CD14-positive monocyte (primary cell): ENCODE measurements at regions not wholly inside any gene's neighbourhood (a gene's known extent, or its start where the extent isn't known, plus 50 kb on each side); places are given as distances from the start of the nearest gene placed in this dataset.

Experiments
- DNase-seq, 3 donors: peaks; one replicate each; pipeline ENCODE4 v3.0.0-alpha.2; 2011 to 2022
- H2AFZ ChIP-seq: 2 replicates; pipeline ENCODE4 v1.6.0; 2012; ENCODE audit warnings: mild to moderate bottlenecking, low read depth, low read length, inconsistent platforms; ENCODE audit not compliant: insufficient read depth, poor library complexity, severe bottlenecking
- H3K27ac ChIP-seq, 2 donors: 1 replicate in 1 of 2; 2 replicates in 1 of 2; pipeline ENCODE4 v1.5.1; 2012 to 2013; ENCODE audit warnings: low read length in 2 of 2, control low read depth in 1 of 2, inconsistent platforms in 1 of 2, low read depth in 1 of 2, mild to moderate bottlenecking in 1 of 2
- H3K27me3 ChIP-seq, 2 donors: one replicate each; pipeline versions ENCODE4 v1.6.0 to v1.6.1; 2011 to 2013; ENCODE audit warnings: low read length in 2 of 2; ENCODE audit not compliant: control insufficient read depth in 2 of 2, insufficient read depth in 2 of 2
- H3K36me3 ChIP-seq, 2 donors: replicated peaks in 1 of 2; 1 replicate in 1 of 2; 2 replicates in 1 of 2; pipeline versions ENCODE4 v1.5.1 to v1.6.1; 2012 to 2013; ENCODE audit warnings: low read length in 2 of 2, control low read depth in 1 of 2, inconsistent platforms in 1 of 2, mild to moderate bottlenecking in 1 of 2; ENCODE audit not compliant: insufficient read depth in 2 of 2, control insufficient read depth in 1 of 2
- H3K4me1 ChIP-seq, 2 donors: 1 replicate in 1 of 2; 2 replicates in 1 of 2; pipeline versions ENCODE4 v1.5.1 to v1.6.1; 2012 to 2013; ENCODE audit warnings: low read length in 2 of 2, control low read depth in 1 of 2, inconsistent platforms in 1 of 2, mild to moderate bottlenecking in 1 of 2, moderate library complexity in 1 of 2; ENCODE audit not compliant: insufficient read depth in 2 of 2, control insufficient read depth in 1 of 2
- H3K4me2 ChIP-seq: replicated peaks from 2 replicates; pipeline ENCODE3; 2012; ENCODE audit warnings: low read length, moderate library complexity, mild to moderate bottlenecking; ENCODE audit not compliant: poor library complexity, severe bottlenecking; ENCODE audit errors: extremely low read depth
- H3K4me3 ChIP-seq, 3 experiments: fragments of 200-600 bp in 1 of 3; sonication (generic) in 1 of 3; replicated peaks in 1 of 3; 1 replicate in 2 of 3; 2 replicates in 1 of 3; pipeline ENCODE4 v1.5.1; 2011 to 2013; ENCODE audit warnings: low read length in 3 of 3, mild to moderate bottlenecking in 3 of 3, control low read depth in 2 of 3, low read depth in 2 of 3, inconsistent platforms in 1 of 3, moderate library complexity in 1 of 3
- H3K79me2 ChIP-seq: 2 replicates; pipeline ENCODE4 v1.6.0; 2012; ENCODE audit warnings: mild to moderate bottlenecking, control low read depth, inconsistent platforms, low read length, moderate library complexity; ENCODE audit not compliant: insufficient read depth
- H3K9ac ChIP-seq: 2 replicates; pipeline ENCODE4 v1.6.0; 2017; ENCODE audit warnings: low read length, mild to moderate bottlenecking; ENCODE audit not compliant: insufficient read depth, poor library complexity, severe bottlenecking
- H3K9me3 ChIP-seq, 2 donors: replicated peaks in 1 of 2; 1 replicate in 1 of 2; 2 replicates in 1 of 2; pipeline versions ENCODE4 v1.5.1 to v1.6.1; 2012 to 2013; ENCODE audit warnings: low read length in 2 of 2, control low read depth in 1 of 2; ENCODE audit not compliant: control insufficient read depth in 1 of 2, insufficient read depth in 1 of 2
- H4K20me1 ChIP-seq: 2 replicates; pipeline ENCODE4 v1.6.0; 2012; ENCODE audit warnings: mild to moderate bottlenecking, low read length, control low read depth, moderate library complexity; ENCODE audit not compliant: insufficient read depth
- H3K27ac Mint-ChIP-seq, 7 donors: one replicate each; pipeline ENCODE4 v1.8.0; 2020; ENCODE audit warnings: mild to moderate bottlenecking in 7 of 7, mixed read lengths in 7 of 7, moderate library complexity in 6 of 7, inconsistent platforms in 2 of 7
- H3K27me3 Mint-ChIP-seq, 3 donors: one replicate each; pipeline ENCODE4 v1.8.0; 2021 to 2022; ENCODE audit warnings: low read depth in 3 of 3, mild to moderate bottlenecking in 3 of 3, mixed read lengths in 3 of 3, moderate library complexity in 3 of 3, inconsistent platforms in 1 of 3
- H3K36me3 Mint-ChIP-seq, 2 donors: one replicate each; pipeline ENCODE4 v1.8.0; 2020; ENCODE audit warnings: mixed read lengths in 2 of 2, inconsistent platforms in 1 of 2, mild to moderate bottlenecking in 1 of 2
- H3K4me1 Mint-ChIP-seq: one replicate; pipeline ENCODE4 v1.8.0; 2020; ENCODE audit warnings: mild to moderate bottlenecking, mixed read lengths
- H3K4me3 Mint-ChIP-seq, 2 donors: one replicate each; pipeline ENCODE4 v1.8.0; 2020; ENCODE audit warnings: mild to moderate bottlenecking in 2 of 2, mixed read lengths in 2 of 2, moderate library complexity in 1 of 2
- H3K9me3 Mint-ChIP-seq, 7 donors: one replicate each; pipeline ENCODE4 v1.8.0; 2020 to 2022; ENCODE audit warnings: mixed read lengths in 7 of 7, mild to moderate bottlenecking in 6 of 7, moderate library complexity in 6 of 7, inconsistent platforms in 2 of 7
- CTCF ChIP-seq: fragments of 200-600 bp; IDR thresholded peaks from one replicate; pipeline ENCODE4 v1.8.0; 2022; ENCODE audit warnings: antibody characterized with exemption, mild to moderate bottlenecking
- WGBS: methylation state at CpG from one replicate; pipeline ENCODE4 v1.1.5; 2013; ENCODE audit warnings: missing lambda C conversion rate; ENCODE audit not compliant: insufficient coverage; 5-methylcytosine and 5-hydroxymethylcytosine counted together
- intact Hi-C, 2 donors: fragments of 100-400 bp; cut with micrococcal nuclease; formaldehyde crosslinking; loops; one replicate each; pipeline versions ENCODE4 v1.15.0 to v1.15.1; 2023

GRCh38 chr1:198809247-198809646, 170.4 kb downstream of the PTPRC start:
- intact Hi-C loops: no loop called here
- Mint-ChIP-seq H3K9me3 (peaks cover 13 to 35% (median 15%) of the 10 kb centered on the region in 7 donors), H3K27ac (no peak overlapping the region), H3K4me1 (no peaks in the 10 kb centered on the region), H3K27me3 (no peaks in the 10 kb centered on the region), H3K36me3 (peaks cover 0 to 3% of the 10 kb centered on the region in 2 donors), H3K4me3 (no peak overlapping the region)
- Histone ChIP-seq H3K9ac (no peak overlapping the region), H3K4me2 (no peak overlapping the region), H3K4me1 (no peaks in the 10 kb centered on the region), H2AFZ (no peak overlapping the region), H3K4me3 (no peak overlapping the region), H3K9me3 (peaks cover 7 to 18% of the 10 kb centered on the region in 2 donors), H4K20me1 (no peaks in the 10 kb centered on the region), H3K36me3 (no peaks in the 10 kb centered on the region), H3K27me3 (no peaks in the 10 kb centered on the region), H3K79me2 (no peaks in the 10 kb centered on the region), H3K27ac (no peak overlapping the region)
- no peak for DNase-seq
- 42% methylated on average over 1 of the region's 1 CpG for WGBS
- no peak for TF ChIP-seq CTCF

GRCh38 chr1:198811449-198811848, 172.6 kb downstream of the PTPRC start:
- H3K27me3 ChIP-seq: no peaks in the 10 kb centered on the region
- H3K36me3 ChIP-seq: no peaks in the 10 kb centered on the region
- no peak overlapping the region for H3K4me3 ChIP-seq
- DNase-seq: no peak
- H3K9me3 ChIP-seq: peaks cover 13 to 33% of the 10 kb centered on the region in 2 donors
- no peaks in the 10 kb centered on the region for H3K79me2 ChIP-seq
- intact Hi-C loops: no loop called here
- Mint-ChIP-seq H3K9me3 (peaks cover 20 to 49% (median 31%) of the 10 kb centered on the region in 7 donors), H3K27ac (no peak overlapping the region), H3K4me1 (no peaks in the 10 kb centered on the region), H3K4me3 (no peak overlapping the region), H3K27me3 (peaks cover 0 to 2% (median 0%) of the 10 kb centered on the region in 3 donors), H3K36me3 (peaks cover 0 to 6% of the 10 kb centered on the region in 2 donors)
- no peak for TF ChIP-seq CTCF
- H4K20me1 ChIP-seq: no peaks in the 10 kb centered on the region
- H3K27ac ChIP-seq: no peak overlapping the region
- no peak overlapping the region for H3K4me2 ChIP-seq
- H3K4me1 ChIP-seq: no peaks in the 10 kb centered on the region
- no peak overlapping the region for H2AFZ ChIP-seq
- H3K9ac ChIP-seq: no peak overlapping the region
- WGBS: 90% methylated on average over 2 of the region's 3 CpGs
